GM23338 (cell line): ENCODE measurements at regions not wholly inside any gene's neighbourhood (a gene's known extent, or its start where the extent isn't known, plus 50 kb on each side); places are given as distances from the start of the nearest gene placed in this dataset.

Experiments used
- ATAC-seq: fragments of 200-7000 bp; cut with Tn5 transposase; 3 replicates; pipeline ENCODE4 v1.9.1; 2020
- DNase-seq: peaks from one replicate; pipeline ENCODE4 v3.0.0-alpha.2; 2015; ENCODE audit warnings: low spot score
- H2AFZ ChIP-seq: fragments of 200-600 bp; sonication (generic); 2 replicates; pipeline ENCODE4 v1.8.0; 2016; ENCODE audit warnings: antibody characterized with exemption, mild to moderate bottlenecking, moderate library complexity
- H3F3A ChIP-seq: fragments of 200-600 bp; sonication (generic); replicated peaks from 2 replicates; pipeline ENCODE4 v1.8.0; 2017; ENCODE audit warnings: antibody characterized with exemption, mixed run types, low read depth
- H3K27ac ChIP-seq: fragments of 200-600 bp; sonication (generic); 2 replicates; pipeline ENCODE4 v1.6.1; 2016; ENCODE audit warnings: low read depth
- H3K27me3 ChIP-seq: fragments of 200-600 bp; sonication (generic); 2 replicates; pipeline ENCODE4 v1.8.0; 2016; ENCODE audit warnings: mild to moderate bottlenecking, mixed run types, moderate library complexity; ENCODE audit not compliant: insufficient read depth
- H3K36me3 ChIP-seq: fragments of 200-600 bp; sonication (generic); 2 replicates; pipeline ENCODE4 v1.8.0; 2016; ENCODE audit warnings: mild to moderate bottlenecking; ENCODE audit not compliant: insufficient read depth
- H3K4me1 ChIP-seq: fragments of 200-600 bp; sonication (generic); 2 replicates; pipeline ENCODE4 v1.8.0; 2016; ENCODE audit warnings: mild to moderate bottlenecking, moderate library complexity; ENCODE audit not compliant: insufficient read depth
- H3K4me2 ChIP-seq: fragments of 200-600 bp; sonication (generic); 2 replicates; pipeline ENCODE4 v1.7.1; 2017; ENCODE audit warnings: mixed run types
- H3K4me3 ChIP-seq: fragments of 200-600 bp; sonication (generic); 2 replicates; pipeline ENCODE4 v1.6.1; 2016; ENCODE audit warnings: mixed run types
- H3K79me2 ChIP-seq: fragments of 200-600 bp; sonication (generic); replicated peaks from 2 replicates; pipeline ENCODE4 v1.8.0; 2017; ENCODE audit warnings: mild to moderate bottlenecking; ENCODE audit not compliant: insufficient read depth
- H3K9me2 ChIP-seq: fragments of 200-600 bp; sonication (generic); 2 replicates; pipeline ENCODE4 v1.8.0; 2017; ENCODE audit not compliant: insufficient read depth
- H4K20me1 ChIP-seq: fragments of 200-600 bp; sonication (generic); replicated peaks from 2 replicates; pipeline ENCODE4 v1.8.0; 2017; ENCODE audit warnings: mild to moderate bottlenecking; ENCODE audit not compliant: insufficient read depth
- H3K27ac Mint-ChIP-seq: 2 replicates; pipeline ENCODE4 v1.8.0; 2020; ENCODE audit warnings: inconsistent platforms, mild to moderate bottlenecking, moderate library complexity, mixed read lengths
- H3K27me3 Mint-ChIP-seq: 3 replicates; pipeline ENCODE4 v1.8.0; 2022; ENCODE audit warnings: low read depth, mild to moderate bottlenecking, moderate library complexity, mixed read lengths, inconsistent platforms; ENCODE audit not compliant: insufficient read depth, poor library complexity
- H3K36me3 Mint-ChIP-seq: 3 replicates; pipeline ENCODE4 v1.8.0; 2021; ENCODE audit warnings: low read depth, mild to moderate bottlenecking, inconsistent platforms, moderate library complexity, mixed read lengths
- H3K4me1 Mint-ChIP-seq: 3 replicates; pipeline ENCODE4 v1.8.0; 2020; ENCODE audit warnings: mild to moderate bottlenecking, inconsistent platforms, mixed read lengths
- H3K4me3 Mint-ChIP-seq: 3 replicates; pipeline ENCODE4 v1.8.0; 2021; ENCODE audit warnings: moderate library complexity, mild to moderate bottlenecking, inconsistent platforms, mixed read lengths
- H3K9me3 Mint-ChIP-seq: 3 replicates; pipeline ENCODE4 v1.8.0; 2020; ENCODE audit warnings: moderate library complexity, mild to moderate bottlenecking, inconsistent platforms, mixed read lengths
- CREB1 ChIP-seq: fragments of 250-450 bp; sonication (Bioruptor Pico); IDR thresholded peaks from 2 replicates; pipeline ENCODE4 v1.5.0; 2020; ENCODE audit warnings: low read depth, mild to moderate bottlenecking, moderate library complexity
- EZH2 ChIP-seq: fragments of 200-600 bp; sonication (generic); IDR thresholded peaks from one replicate; pipeline ENCODE4 v1.8.0; 2017; ENCODE audit warnings: antibody characterized with exemption, mild to moderate bottlenecking, low read depth; ENCODE audit not compliant: unreplicated experiment
- EZH2phosphoT487 ChIP-seq: fragments of 200-600 bp; sonication (generic); IDR thresholded peaks from one replicate; pipeline ENCODE4 v1.8.1; 2018; ENCODE audit warnings: antibody characterized with exemption; ENCODE audit not compliant: unreplicated experiment
- JUNB ChIP-seq: IDR thresholded peaks from one replicate; pipeline ENCODE4 v1.6.1; 2016; ENCODE audit warnings: antibody characterized with exemption; ENCODE audit not compliant: unreplicated experiment
- NANOG ChIP-seq: IDR thresholded peaks from 2 replicates; pipeline ENCODE4 v1.6.1; 2016; ENCODE audit warnings: antibody characterized with exemption, borderline replicate concordance
- POLR2AphosphoS5 ChIP-seq: IDR thresholded peaks from 2 replicates; pipeline ENCODE4 v1.6.1; 2016; ENCODE audit warnings: antibody characterized with exemption, low read depth
- STAT1 ChIP-seq: IDR thresholded peaks from one replicate; pipeline ENCODE4 v1.6.1; 2016; ENCODE audit warnings: antibody characterized with exemption; ENCODE audit not compliant: unreplicated experiment
- ZNF114 ChIP-seq: fragments of 250-450 bp; sonication (Bioruptor Pico); IDR thresholded peaks from 2 replicates; pipeline ENCODE4 v1.5.0; 2020; ENCODE audit warnings: mild to moderate bottlenecking, moderate library complexity
- ZNF331 ChIP-seq: fragments of 250-450 bp; sonication (Bioruptor Pico); IDR thresholded peaks from 2 replicates; pipeline ENCODE4 v1.5.0; 2020; ENCODE audit warnings: low read depth, mild to moderate bottlenecking, moderate library complexity
- TF ChIP-seq, protein P1 (sequence below): IDR thresholded peaks from one replicate; pipeline ENCODE4 v1.6.1; 2018; ENCODE audit warnings: antibody characterized with exemption; ENCODE audit not compliant: unreplicated experiment
- TF ChIP-seq, protein P2 (sequence below): IDR thresholded peaks from 2 replicates; pipeline ENCODE4 v1.6.1; 2016; ENCODE audit warnings: antibody characterized with exemption
- TF ChIP-seq, protein P3 (sequence below), 2 experiments: fragments of 200-600 bp in 1 of 2; sonication (generic) in 1 of 2; conservative IDR thresholded peaks; 2 replicates each; pipeline versions ENCODE4 v1.5.1 to v1.6.1; 2016 to 2017; ENCODE audit warnings: antibody characterized with exemption in 2 of 2, low read depth in 2 of 2, mild to moderate bottlenecking in 2 of 2, moderate library complexity in 1 of 2
- TF ChIP-seq, protein P4 (sequence below): fragments of 250-450 bp; sonication (Bioruptor Pico); IDR thresholded peaks from 2 replicates; pipeline ENCODE4 v1.5.0; 2020; ENCODE audit warnings: mild to moderate bottlenecking, moderate library complexity

DNA sequence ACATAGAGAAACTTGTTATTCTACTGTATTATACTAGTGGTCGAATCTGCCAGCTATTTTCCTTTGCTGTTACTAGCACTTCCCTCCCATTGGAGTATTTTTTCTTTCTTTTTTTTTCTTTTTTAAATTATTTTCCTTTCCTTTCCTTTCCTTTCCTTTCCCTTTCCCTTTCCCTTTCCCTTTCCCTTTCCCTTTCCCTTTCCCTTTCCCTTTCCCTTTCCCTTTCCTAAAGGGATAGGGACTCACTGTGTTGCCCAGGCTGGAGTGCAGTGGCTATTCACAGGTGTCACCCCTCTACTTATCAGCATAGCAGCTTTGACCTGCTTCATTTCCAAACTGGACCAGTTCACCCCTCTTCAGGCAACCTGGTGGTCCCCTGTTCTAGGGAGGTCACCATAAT, 212.6 kb upstream of the SP4 start:
- no peaks in the 10 kb centered on the region for H3K79me2 ChIP-seq
- ATAC-seq (no peak), DNase-seq (no peak)
- Mint-ChIP-seq H3K4me3 (no peak overlapping the region), H3K9me3 (no peaks in the 10 kb centered on the region), H3K4me1 (peaks cover 3% of the 10 kb centered on the region; the same call in 2 of the 3 replicates), H3K36me3 (no peaks in the 10 kb centered on the region), H3K27me3 (peaks cover 2% of the 10 kb centered on the region), H3K27ac (no peak overlapping the region)
- no peaks in the 10 kb centered on the region for H3F3A ChIP-seq
- H3K4me2 ChIP-seq: no peak overlapping the region
- 0 out of 2 replicates have a peak, but pooled peaks cover 3% of the 10 kb centered on the region for H3K9me2 ChIP-seq
- no peaks in the 10 kb centered on the region for H3K36me3 ChIP-seq
- H3K27ac ChIP-seq: no peak overlapping the region
- no peaks in the 10 kb centered on the region for H3K27me3 ChIP-seq
- H2AFZ ChIP-seq: no peak overlapping the region
- no peaks in the 10 kb centered on the region for H4K20me1 ChIP-seq
- H3K4me3 ChIP-seq: no peak overlapping the region
- H3K4me1 ChIP-seq: no peaks in the 10 kb centered on the region
- TF ChIP-seq JUNB (no peak), ZNF114 (no peak), EZH2 (no peak), POLR2AphosphoS5 (no peak), STAT1 (no peak), CREB1 (CRISPR knock-in tag) (no peak), NANOG (no peak), EZH2phosphoT487 (no peak), ZNF331 (no peak)
- TF ChIP-seq, protein P1, sequence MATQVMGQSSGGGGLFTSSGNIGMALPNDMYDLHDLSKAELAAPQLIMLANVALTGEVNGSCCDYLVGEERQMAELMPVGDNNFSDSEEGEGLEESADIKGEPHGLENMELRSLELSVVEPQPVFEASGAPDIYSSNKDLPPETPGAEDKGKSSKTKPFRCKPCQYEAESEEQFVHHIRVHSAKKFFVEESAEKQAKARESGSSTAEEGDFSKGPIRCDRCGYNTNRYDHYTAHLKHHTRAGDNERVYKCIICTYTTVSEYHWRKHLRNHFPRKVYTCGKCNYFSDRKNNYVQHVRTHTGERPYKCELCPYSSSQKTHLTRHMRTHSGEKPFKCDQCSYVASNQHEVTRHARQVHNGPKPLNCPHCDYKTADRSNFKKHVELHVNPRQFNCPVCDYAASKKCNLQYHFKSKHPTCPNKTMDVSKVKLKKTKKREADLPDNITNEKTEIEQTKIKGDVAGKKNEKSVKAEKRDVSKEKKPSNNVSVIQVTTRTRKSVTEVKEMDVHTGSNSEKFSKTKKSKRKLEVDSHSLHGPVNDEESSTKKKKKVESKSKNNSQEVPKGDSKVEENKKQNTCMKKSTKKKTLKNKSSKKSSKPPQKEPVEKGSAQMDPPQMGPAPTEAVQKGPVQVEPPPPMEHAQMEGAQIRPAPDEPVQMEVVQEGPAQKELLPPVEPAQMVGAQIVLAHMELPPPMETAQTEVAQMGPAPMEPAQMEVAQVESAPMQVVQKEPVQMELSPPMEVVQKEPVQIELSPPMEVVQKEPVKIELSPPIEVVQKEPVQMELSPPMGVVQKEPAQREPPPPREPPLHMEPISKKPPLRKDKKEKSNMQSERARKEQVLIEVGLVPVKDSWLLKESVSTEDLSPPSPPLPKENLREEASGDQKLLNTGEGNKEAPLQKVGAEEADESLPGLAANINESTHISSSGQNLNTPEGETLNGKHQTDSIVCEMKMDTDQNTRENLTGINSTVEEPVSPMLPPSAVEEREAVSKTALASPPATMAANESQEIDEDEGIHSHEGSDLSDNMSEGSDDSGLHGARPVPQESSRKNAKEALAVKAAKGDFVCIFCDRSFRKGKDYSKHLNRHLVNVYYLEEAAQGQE: no peak
- TF ChIP-seq, protein P2, sequence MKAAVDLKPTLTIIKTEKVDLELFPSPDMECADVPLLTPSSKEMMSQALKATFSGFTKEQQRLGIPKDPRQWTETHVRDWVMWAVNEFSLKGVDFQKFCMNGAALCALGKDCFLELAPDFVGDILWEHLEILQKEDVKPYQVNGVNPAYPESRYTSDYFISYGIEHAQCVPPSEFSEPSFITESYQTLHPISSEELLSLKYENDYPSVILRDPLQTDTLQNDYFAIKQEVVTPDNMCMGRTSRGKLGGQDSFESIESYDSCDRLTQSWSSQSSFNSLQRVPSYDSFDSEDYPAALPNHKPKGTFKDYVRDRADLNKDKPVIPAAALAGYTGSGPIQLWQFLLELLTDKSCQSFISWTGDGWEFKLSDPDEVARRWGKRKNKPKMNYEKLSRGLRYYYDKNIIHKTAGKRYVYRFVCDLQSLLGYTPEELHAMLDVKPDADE: no peak
- TF ChIP-seq, protein P3, sequence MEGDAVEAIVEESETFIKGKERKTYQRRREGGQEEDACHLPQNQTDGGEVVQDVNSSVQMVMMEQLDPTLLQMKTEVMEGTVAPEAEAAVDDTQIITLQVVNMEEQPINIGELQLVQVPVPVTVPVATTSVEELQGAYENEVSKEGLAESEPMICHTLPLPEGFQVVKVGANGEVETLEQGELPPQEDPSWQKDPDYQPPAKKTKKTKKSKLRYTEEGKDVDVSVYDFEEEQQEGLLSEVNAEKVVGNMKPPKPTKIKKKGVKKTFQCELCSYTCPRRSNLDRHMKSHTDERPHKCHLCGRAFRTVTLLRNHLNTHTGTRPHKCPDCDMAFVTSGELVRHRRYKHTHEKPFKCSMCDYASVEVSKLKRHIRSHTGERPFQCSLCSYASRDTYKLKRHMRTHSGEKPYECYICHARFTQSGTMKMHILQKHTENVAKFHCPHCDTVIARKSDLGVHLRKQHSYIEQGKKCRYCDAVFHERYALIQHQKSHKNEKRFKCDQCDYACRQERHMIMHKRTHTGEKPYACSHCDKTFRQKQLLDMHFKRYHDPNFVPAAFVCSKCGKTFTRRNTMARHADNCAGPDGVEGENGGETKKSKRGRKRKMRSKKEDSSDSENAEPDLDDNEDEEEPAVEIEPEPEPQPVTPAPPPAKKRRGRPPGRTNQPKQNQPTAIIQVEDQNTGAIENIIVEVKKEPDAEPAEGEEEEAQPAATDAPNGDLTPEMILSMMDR (conservative IDR thresholded peaks at IDR 0.05; ENCODE audit: low read depth in 2 of 2): no peak
- TF ChIP-seq, protein P4, sequence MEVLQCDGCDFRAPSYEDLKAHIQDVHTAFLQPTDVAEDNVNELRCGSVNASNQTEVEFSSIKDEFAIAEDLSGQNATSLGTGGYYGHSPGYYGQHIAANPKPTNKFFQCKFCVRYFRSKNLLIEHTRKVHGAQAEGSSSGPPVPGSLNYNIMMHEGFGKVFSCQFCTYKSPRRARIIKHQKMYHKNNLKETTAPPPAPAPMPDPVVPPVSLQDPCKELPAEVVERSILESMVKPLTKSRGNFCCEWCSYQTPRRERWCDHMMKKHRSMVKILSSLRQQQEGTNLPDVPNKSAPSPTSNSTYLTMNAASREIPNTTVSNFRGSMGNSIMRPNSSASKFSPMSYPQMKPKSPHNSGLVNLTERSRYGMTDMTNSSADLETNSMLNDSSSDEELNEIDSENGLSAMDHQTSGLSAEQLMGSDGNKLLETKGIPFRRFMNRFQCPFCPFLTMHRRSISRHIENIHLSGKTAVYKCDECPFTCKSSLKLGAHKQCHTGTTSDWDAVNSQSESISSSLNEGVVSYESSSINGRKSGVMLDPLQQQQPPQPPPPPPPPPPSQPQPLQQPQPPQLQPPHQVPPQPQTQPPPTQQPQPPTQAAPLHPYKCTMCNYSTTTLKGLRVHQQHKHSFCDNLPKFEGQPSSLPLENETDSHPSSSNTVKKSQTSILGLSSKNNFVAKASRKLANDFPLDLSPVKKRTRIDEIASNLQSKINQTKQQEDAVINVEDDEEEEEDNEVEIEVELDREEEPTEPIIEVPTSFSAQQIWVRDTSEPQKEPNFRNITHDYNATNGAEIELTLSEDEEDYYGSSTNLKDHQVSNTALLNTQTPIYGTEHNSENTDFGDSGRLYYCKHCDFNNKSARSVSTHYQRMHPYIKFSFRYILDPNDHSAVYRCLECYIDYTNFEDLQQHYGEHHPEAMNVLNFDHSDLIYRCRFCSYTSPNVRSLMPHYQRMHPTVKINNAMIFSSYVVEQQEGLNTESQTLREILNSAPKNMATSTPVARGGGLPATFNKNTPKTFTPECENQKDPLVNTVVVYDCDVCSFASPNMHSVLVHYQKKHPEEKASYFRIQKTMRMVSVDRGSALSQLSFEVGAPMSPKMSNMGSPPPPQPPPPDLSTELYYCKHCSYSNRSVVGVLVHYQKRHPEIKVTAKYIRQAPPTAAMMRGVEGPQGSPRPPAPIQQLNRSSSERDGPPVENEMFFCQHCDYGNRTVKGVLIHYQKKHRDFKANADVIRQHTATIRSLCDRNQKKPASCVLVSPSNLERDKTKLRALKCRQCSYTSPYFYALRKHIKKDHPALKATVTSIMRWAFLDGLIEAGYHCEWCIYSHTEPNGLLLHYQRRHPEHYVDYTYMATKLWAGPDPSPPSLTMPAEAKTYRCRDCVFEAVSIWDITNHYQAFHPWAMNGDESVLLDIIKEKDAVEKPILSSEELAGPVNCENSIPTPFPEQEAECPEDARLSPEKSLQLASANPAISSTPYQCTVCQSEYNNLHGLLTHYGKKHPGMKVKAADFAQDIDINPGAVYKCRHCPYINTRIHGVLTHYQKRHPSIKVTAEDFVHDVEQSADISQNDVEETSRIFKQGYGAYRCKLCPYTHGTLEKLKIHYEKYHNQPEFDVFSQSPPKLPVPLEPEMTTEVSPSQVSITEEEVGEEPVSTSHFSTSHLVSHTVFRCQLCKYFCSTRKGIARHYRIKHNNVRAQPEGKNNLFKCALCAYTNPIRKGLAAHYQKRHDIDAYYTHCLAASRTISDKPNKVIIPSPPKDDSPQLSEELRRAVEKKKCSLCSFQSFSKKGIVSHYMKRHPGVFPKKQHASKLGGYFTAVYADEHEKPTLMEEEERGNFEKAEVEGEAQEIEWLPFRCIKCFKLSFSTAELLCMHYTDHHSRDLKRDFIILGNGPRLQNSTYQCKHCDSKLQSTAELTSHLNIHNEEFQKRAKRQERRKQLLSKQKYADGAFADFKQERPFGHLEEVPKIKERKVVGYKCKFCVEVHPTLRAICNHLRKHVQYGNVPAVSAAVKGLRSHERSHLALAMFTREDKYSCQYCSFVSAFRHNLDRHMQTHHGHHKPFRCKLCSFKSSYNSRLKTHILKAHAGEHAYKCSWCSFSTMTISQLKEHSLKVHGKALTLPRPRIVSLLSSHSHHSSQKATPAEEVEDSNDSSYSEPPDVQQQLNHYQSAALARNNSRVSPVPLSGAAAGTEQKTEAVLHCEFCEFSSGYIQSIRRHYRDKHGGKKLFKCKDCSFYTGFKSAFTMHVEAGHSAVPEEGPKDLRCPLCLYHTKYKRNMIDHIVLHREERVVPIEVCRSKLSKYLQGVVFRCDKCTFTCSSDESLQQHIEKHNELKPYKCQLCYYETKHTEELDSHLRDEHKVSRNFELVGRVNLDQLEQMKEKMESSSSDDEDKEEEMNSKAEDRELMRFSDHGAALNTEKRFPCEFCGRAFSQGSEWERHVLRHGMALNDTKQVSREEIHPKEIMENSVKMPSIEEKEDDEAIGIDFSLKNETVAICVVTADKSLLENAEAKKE (CRISPR knock-in tag): no peak
